SK-N-SH (cell line): ENCODE measurements at regions not wholly inside any gene's neighbourhood (a gene's known extent, or its start where the extent isn't known, plus 50 kb on each side); places are given as distances from the start of the nearest gene placed in this dataset.

Source experiments
- EP300 ChIP-seq, 2 experiments: IDR thresholded peaks; 2 replicates each; pipeline versions ENCODE4 v1.4.0 to v1.6.1; 2012; ENCODE audit warnings: borderline replicate concordance in 1 of 2, low read depth in 1 of 2, low read length in 1 of 2
- TEAD4 ChIP-seq: IDR thresholded peaks from 2 replicates; pipeline ENCODE4 v1.4.0; 2012; ENCODE audit warnings: mild to moderate bottlenecking, borderline replicate concordance; ENCODE audit not compliant: insufficient read depth
- TF ChIP-seq, protein P1 (sequence below): fragments of 200-600 bp; sonication (generic); IDR thresholded peaks from 2 replicates; pipeline ENCODE4 v1.6.1; 2017; ENCODE audit warnings: antibody characterized with exemption, mild to moderate bottlenecking, moderate library complexity
- TF ChIP-seq, protein P2 (sequence below): IDR thresholded peaks from 2 replicates; pipeline ENCODE4 v1.6.1; 2012; ENCODE audit warnings: mild to moderate bottlenecking, low read depth, low read length, moderate library complexity

DNA sequence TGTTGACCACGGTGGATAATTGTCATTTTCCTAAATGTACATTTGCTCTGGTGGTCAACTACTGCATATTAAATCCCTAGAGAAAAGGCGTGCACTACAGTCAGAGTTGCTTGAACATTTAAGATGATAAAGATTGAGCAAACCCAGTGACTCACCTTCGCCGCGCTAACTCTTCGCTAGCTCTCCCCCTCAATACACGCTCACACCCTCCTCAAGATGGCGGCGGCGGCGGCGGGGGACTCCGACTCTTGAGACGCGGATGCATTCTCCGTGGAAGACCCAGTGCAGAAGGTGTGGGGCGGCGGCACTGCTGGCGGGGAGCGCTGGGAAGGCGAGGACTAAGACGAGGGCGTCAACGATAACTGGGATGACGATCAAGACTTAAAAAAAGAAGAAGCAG lies 79.8 kb upstream of the PFN2 start:
- TF ChIP-seq, protein P1, sequence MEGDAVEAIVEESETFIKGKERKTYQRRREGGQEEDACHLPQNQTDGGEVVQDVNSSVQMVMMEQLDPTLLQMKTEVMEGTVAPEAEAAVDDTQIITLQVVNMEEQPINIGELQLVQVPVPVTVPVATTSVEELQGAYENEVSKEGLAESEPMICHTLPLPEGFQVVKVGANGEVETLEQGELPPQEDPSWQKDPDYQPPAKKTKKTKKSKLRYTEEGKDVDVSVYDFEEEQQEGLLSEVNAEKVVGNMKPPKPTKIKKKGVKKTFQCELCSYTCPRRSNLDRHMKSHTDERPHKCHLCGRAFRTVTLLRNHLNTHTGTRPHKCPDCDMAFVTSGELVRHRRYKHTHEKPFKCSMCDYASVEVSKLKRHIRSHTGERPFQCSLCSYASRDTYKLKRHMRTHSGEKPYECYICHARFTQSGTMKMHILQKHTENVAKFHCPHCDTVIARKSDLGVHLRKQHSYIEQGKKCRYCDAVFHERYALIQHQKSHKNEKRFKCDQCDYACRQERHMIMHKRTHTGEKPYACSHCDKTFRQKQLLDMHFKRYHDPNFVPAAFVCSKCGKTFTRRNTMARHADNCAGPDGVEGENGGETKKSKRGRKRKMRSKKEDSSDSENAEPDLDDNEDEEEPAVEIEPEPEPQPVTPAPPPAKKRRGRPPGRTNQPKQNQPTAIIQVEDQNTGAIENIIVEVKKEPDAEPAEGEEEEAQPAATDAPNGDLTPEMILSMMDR, result no peak
- TF ChIP-seq, protein P2, sequence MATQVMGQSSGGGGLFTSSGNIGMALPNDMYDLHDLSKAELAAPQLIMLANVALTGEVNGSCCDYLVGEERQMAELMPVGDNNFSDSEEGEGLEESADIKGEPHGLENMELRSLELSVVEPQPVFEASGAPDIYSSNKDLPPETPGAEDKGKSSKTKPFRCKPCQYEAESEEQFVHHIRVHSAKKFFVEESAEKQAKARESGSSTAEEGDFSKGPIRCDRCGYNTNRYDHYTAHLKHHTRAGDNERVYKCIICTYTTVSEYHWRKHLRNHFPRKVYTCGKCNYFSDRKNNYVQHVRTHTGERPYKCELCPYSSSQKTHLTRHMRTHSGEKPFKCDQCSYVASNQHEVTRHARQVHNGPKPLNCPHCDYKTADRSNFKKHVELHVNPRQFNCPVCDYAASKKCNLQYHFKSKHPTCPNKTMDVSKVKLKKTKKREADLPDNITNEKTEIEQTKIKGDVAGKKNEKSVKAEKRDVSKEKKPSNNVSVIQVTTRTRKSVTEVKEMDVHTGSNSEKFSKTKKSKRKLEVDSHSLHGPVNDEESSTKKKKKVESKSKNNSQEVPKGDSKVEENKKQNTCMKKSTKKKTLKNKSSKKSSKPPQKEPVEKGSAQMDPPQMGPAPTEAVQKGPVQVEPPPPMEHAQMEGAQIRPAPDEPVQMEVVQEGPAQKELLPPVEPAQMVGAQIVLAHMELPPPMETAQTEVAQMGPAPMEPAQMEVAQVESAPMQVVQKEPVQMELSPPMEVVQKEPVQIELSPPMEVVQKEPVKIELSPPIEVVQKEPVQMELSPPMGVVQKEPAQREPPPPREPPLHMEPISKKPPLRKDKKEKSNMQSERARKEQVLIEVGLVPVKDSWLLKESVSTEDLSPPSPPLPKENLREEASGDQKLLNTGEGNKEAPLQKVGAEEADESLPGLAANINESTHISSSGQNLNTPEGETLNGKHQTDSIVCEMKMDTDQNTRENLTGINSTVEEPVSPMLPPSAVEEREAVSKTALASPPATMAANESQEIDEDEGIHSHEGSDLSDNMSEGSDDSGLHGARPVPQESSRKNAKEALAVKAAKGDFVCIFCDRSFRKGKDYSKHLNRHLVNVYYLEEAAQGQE, result no peak
- TF ChIP-seq EP300 (IDR thresholded peaks at IDR 0.05; ENCODE audit: borderline replicate concordance in 1 of 2, low read depth in 1 of 2, low read length in 1 of 2) (no peak), TEAD4 (no peak)
